Stimulated activated CD4-positive, alpha-beta T cell treated with anti-CD3 and anti-CD28 coated beads, Interleukin-2, amount 100 ng/mL, for 24 hours (primary cell): ENCODE measurements at regions not wholly inside any gene's neighbourhood (a gene's known extent, or its start where the extent isn't known, plus 50 kb on each side); places are given as distances from the start of the nearest gene placed in this dataset.
"Not testable (repeated sequence)": the region's sequence is repeated elsewhere in the genome, so short reads cannot be mapped to it uniquely, and the experiment has no call there.

Experiments used
- DNase-seq, 2 donors: peaks; one replicate each; pipeline ENCODE4 v3.0.0-alpha.2; 2020

GRCh38 chrX:40530509-40530908, 50.3 kb upstream of the ATP6AP2 start:
- DNase-seq, result no peak

DNA sequence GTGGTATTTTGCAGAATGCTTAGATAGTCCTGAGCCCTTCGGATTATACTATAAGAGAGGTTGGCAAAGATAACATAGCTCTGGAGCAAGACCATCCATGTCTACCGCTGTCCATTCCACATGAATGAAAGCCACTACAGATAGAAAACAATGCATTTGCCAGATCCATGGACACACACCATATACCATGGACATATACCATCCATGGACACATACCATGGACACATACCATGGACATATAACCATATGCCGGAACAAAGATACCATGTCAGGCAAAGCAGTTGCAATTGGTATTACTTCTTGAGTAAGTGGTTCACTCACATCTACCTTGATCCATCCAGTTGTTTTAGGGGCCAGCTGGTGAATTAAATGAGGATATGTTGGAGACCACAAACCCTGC, 53.2 kb upstream of the ATP6AP2 start:
- no peak for DNase-seq

GRCh38 chrX:40526412-40526811, 54.4 kb upstream of the ATP6AP2 start:
- DNase-seq, result no peak

DNA sequence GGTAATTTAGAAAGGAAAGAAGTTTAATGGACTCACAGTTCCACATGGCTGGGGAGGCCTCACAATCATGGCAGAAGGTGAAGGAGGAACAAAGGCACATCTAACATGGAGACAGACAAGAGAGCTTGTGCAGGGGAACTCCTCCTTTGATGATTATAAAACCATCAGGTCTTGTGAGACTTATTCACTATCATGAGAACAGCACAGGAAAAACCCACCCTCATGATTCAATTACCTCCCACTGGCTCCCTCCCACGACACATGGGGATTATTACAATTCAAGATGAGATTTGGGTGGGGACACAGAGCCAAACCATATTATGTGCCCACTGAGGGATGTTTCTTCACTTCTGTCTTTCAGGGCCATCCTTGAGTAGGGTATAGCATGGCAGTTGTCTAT, 54.9 kb upstream of the ATP6AP2 start:
- not testable (repeated sequence) for DNase-seq

GRCh38 chrX:40524423-40524822, 56.3 kb upstream of the ATP6AP2 start:
- no peak for DNase-seq

DNA sequence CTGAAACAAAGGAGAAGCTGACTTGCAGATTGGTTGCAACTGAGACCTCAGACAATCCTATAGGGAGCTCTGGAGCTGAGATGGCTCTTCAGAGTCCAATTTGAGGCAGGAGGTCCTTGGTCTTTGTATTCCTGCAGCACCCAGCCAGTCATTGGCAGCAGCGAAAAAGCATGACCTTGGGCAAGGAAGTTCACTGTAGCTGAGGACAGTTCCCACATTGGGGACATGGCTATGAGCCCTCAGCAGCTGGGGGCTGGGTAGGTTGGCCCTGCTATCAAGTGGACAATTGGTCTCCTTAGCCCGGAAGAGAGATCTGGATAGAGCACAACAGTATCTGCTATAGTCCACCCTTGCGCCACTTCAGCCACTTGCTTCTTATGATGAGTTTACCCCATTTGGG, 56.9 kb upstream of the ATP6AP2 start:
- no peak for DNase-seq

DNA sequence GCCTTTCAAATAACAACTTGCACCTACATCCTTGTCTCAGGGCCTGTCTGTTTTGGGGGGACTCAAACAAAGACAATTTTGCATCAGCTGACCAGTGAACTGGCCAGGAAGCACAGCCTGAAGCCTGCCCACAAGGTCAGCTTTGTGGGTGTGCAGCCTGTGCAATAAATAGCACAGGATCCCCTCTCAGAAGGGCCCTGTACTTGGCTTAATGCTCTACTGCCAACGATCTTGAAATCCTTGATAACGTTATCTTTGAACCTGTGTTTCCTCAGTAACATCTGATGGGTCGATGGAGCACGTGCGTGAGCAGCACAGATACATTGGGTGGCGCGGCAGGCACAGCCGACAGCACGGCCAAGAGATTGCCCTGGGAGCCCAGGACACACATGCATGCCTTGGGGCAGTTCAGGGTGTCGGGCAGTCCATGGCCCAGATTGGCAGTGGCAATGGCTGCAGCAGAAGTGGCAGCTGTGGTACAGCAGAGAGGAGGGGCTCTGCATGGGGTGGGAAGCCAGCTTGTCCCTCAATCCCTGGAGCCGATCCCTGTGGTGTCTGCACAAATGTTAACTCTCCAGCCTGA, 58.8 kb upstream of the ATP6AP2 start:
- no peak for DNase-seq

- DNase-seq, result no peak
Measured at GRCh38 chrX:40514376-40514775, 66.4 kb upstream of the ATP6AP2 start.

GRCh38 chrX:40513835-40514234, 66.9 kb upstream of the ATP6AP2 start:
- DNase-seq, result no peak

- DNase-seq, result no peak
Measured at GRCh38 chrX:40513012-40513411, 67.8 kb upstream of the ATP6AP2 start.

DNA sequence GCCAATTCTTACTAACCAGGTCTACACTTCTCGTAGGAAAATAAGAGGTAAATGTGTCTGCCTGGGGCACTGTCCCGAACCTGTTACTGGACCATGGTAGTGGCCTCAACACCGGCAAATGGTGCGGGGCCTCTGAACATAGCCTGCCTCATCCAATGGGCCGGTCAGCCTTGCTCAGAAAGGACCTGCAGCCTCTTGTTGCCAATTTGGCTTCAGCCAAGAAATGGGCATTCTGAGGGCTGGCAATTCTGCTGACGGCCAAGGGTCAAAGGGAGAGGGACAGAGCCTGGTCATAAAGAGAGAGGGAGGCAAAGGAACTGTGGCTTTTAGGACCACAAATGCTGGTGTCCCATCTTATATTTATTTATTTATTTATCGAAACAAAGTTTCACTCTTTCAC, 69.5 kb upstream of the ATP6AP2 start:
- no peak for DNase-seq

- no peak for DNase-seq
Measured at GRCh38 chrX:40508560-40508959, 72.2 kb upstream of the ATP6AP2 start.

DNA sequence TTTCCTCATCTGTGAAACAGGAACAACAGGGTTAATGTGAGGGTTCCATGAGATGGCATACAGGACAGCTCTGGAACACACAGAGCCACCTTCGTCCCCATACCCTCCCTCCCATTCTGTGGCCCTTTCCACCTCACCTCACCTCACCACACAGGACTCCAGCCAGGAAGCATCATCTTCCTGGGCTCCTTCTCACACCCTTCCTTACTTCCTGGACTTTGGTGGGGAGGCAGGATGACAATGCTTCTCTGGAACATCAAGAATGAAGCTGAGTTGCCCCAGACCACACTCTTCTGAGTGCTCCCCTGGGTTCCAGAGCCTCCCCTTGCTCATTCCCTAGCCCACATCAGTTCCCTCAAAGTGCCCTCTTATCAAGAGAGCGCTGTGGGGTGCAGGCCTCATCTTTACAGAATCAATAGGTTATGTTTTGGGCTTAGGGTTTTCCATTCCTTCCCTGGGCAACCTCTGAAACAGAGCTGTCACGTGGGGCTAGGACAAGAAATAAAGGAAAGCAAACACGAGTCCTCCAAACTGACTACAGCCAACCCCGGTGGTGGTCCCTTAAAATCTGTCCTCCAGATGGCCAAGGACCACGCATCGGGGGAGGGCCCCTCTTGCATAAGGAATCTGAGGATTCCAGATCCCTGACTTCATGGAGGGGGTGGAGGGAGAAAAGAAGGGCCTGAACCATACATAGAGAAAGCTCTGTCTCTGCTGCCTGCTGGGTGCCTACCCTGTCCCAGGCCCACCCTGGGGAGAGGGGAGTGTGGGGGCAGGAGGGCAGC, 74.4 kb upstream of the ATP6AP2 start:
- DNase-seq, result no peak

DNA sequence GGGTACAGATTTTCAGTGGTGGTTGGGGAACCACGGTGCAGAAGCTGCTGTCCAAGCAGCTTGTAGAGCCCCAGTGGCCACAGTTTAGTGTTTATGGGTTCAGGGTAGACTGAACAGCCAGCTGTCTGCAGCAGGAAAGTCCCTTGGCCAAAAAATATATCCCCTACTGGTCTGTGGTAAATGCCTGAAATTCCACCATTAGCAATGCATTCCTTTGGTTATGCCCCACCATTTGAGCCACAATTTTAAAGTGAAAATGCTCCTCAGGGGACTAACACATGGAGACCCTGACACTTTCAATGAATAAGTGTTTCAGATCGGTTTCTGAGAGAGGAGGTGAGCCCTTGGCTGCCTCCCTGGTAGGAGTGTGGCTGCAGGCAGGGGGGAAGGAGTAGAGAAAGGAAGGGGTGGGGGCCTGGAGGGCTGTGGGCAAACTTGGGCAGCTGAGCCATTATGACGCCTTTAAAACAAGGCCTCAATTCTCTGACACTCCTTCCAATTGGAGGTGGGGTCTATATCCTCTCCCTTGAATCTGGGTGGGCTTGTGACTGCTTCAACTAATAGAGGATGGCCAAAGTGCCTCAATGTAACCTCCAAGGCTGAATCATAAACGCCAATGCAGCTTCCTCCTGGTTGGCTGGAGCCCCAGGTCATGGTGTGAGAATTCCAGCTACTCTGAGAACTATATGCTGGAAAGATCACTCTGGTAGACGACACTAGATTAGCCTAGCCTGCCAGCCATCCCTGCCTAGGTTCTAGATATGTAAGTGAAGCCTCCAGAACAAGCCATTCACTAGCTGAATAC, 75.8 kb upstream of the ATP6AP2 start:
- DNase-seq, result no peak

GRCh38 chrX:40503094-40503493, 77.7 kb upstream of the ATP6AP2 start:
- DNase-seq, result no peak

DNA sequence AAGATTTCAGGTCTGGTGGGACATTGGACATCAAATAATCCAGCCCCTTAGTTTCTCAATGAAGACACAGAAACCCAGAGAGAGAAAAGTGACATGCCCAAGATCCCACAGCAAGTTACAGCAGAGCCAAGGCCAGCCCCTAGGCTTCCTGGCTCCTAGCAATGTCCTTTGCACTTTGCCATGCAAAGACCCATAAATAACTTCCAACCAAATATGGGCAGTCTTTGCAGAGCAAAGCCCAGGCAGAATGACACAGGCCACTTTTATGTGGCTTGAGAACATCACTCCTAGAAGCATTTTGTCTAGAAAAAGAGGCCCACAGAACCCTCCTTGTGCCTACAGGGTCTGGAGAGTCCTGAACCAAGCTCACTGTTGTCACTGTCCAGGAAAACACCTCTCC, 78.1 kb upstream of the ATP6AP2 start:
- DNase-seq, result no peak

DNA sequence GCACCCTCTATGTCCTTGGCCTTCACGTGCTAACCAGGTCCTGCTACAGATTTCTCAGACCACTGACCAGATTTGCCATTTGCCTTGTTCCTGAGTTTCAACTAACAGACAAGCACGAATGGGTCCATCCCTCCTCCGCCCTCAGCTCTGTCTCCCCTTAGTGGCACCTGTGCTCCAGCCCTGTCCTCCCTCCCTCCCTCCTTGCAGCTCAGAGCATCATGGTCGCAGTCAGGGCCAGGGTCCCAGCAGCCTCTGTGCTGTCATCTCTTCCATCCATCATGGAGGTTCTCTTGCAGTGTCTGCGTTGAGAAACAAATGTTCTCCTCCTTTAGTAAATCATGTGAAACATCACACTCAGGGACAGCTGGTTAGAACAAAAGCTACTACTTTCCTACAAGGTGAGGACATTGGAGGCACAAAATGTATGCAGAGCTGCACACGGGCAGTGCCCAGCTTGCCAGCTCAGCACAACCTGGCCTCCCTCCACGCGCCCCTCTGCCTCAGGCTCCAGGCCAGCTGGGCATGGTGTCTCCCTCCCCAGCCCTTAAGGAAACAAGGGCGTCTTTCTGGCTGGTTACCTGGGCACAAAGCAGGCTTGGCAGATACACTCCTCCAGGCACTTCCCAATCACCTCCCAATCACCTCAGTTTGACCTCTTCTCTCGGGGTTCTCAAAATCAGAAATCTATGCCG, 79.5 kb upstream of the ATP6AP2 start:
- DNase-seq, result no peak

- DNase-seq, result no peak
Measured at GRCh38 chrX:40496728-40497127, 84.0 kb upstream of the ATP6AP2 start.

DNA sequence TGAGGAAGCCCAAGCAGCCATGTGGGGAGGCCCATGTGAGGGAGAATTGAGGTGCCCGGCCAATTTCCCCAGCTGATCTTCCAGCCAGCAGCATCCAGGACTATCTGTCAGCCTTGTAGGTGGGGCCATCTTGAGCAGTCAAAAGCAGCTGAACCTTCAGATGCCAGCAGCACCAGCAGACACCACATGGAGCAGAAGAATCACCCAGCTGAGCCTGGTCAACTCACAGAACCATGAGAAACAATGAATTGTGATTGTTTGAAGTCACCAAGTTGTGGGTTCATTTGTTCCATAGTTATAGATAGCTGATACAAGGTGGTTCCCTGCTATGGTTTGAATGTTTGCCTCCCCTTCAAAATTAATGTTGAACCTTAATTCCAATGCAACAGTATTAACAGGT, 85.1 kb upstream of the ATP6AP2 start:
- no peak for DNase-seq

DNA sequence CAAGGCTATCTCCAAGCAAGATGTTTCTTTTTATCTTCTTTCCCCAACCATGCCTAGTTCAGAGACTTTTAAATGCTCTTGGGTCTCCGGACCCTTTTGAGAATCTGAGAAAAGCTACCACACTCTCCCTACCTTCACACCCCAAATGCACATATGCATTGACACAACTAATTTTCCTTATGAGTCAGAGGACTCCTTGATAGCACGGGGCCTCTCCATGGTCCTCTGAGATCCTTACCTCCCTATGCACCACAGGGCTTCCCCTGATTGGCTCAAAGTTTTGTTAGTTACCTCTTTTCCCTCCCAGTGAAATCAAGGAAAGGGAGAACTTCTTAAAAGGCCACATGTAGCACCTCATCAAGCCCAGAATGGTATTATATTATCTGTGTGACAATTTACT, 86.8 kb upstream of the ATP6AP2 start:
- no peak for DNase-seq

GRCh38 chrX:40488296-40488695, 92.5 kb upstream of the ATP6AP2 start:
- DNase-seq, result no peak

DNA sequence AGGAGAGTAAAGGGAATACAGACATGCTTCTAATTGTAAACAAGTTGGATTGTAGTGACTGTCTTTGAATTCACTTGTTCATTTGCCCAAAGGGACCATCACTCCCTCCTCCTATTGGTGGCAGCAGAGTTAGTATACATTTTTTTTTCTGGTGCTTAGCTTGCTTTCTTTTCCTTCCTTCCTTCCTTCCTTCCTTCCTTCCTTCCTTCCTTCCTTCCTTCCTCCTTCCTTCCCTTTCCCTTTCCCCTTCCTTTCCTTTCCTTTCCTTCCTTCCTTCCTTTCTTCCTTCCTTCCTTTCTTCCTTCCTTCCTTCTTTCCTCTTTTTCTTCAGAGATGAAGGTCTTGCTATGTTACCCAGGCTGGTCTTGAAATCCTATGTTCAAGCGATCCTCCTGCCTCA, 94.8 kb upstream of the ATP6AP2 start:
- DNase-seq, result no peak

GRCh38 chrX:40485102-40485826, 95.5 kb upstream of the ATP6AP2 start:
- DNase-seq, result no peak
